HG02970 (cell line): ENCODE measurements at regions not wholly inside any gene's neighbourhood (a gene's known extent, or its start where the extent isn't known, plus 50 kb on each side); places are given as distances from the start of the nearest gene placed in this dataset.
"Not testable (repeated sequence)": the region's sequence is repeated elsewhere in the genome, so short reads cannot be mapped to it uniquely, and the experiment has no call there.

ENCODE experiments used
- ATAC-seq: cut with Tn5 transposase; IDR thresholded peaks from one replicate; pipeline ENCODE4 v1.9.1; 2021; ENCODE audit warnings: mild to moderate bottlenecking, moderate library complexity, moderate number of reproducible peaks; ENCODE audit not compliant: unreplicated experiment, low FRiP score

- no peak for ATAC-seq
Observed at GRCh38 chr11:80779905-80780605, 1339.2 kb upstream of the TENM4 start.

- no peak for ATAC-seq
Observed at GRCh38 chr11:80778941-80779340, 1338.1 kb upstream of the TENM4 start.

- no peak for ATAC-seq
Observed at GRCh38 chr11:80778432-80778831, 1337.6 kb upstream of the TENM4 start.

GRCh38 chr11:80773919-80774318 is 1333.1 kb upstream of the TENM4 start:
- ATAC-seq, result no peak

- no peak for ATAC-seq
Observed at GRCh38 chr11:80771017-80771416, 1330.2 kb upstream of the TENM4 start.

- no peak for ATAC-seq
Observed at GRCh38 chr11:80758787-80759186, 1318.0 kb upstream of the TENM4 start.

- ATAC-seq, result no peak
Observed at GRCh38 chr11:80748207-80748925, 1307.5 kb upstream of the TENM4 start.

- ATAC-seq, result no peak
Observed at GRCh38 chr11:80746300-80746699, 1305.5 kb upstream of the TENM4 start.

GRCh38 chr11:80745416-80745815 is 1304.6 kb upstream of the TENM4 start:
- no peak for ATAC-seq

- ATAC-seq, result no peak
Observed at GRCh38 chr11:80733790-80734189, 1293.0 kb upstream of the TENM4 start.

GRCh38 chr11:80733361-80733760 is 1292.5 kb upstream of the TENM4 start:
- ATAC-seq, result no peak

GRCh38 chr11:80727315-80727714 is 1286.5 kb upstream of the TENM4 start:
- no peak for ATAC-seq

GRCh38 chr11:80726236-80726635 is 1285.4 kb upstream of the TENM4 start:
- no peak for ATAC-seq

- no peak for ATAC-seq
Observed at GRCh38 chr11:80724366-80724765, 1283.5 kb upstream of the TENM4 start.

GRCh38 chr11:80722629-80723028 is 1281.8 kb upstream of the TENM4 start:
- no peak for ATAC-seq

GRCh38 chr11:80720295-80720694 is 1279.5 kb upstream of the TENM4 start:
- no peak for ATAC-seq

- no peak for ATAC-seq
Observed at GRCh38 chr11:80719292-80719646, 1278.4 kb upstream of the TENM4 start.

GRCh38 chr11:80718611-80719291 is 1277.9 kb upstream of the TENM4 start:
- no peak for ATAC-seq

GRCh38 chr11:80702264-80702663 is 1261.4 kb upstream of the TENM4 start:
- ATAC-seq, result no peak

- ATAC-seq, result no peak
Observed at GRCh38 chr11:80700386-80700785, 1259.6 kb upstream of the TENM4 start.

- ATAC-seq, result not testable (repeated sequence)
Observed at GRCh38 chr11:80699406-80700177, 1258.8 kb upstream of the TENM4 start.
